IMR-90 (cell line): ENCODE measurements at regions not wholly inside any gene's neighbourhood (a gene's known extent, or its start where the extent isn't known, plus 50 kb on each side); places are given as distances from the start of the nearest gene placed in this dataset.

ENCODE experiments used
- ATAC-seq: fragments of 200-7000 bp; cut with Tn5 transposase; 2 replicates; pipeline ENCODE4 v1.9.1; 2020; ENCODE audit warnings: low read depth, mild to moderate bottlenecking, moderate library complexity
- BruUV-seq: library from RNA; stranded (reverse); fragments of 400-500 nt; replicated peaks from 2 replicates; lab custom pipeline; 2021; lab: Mats Ljungman, UMichigan
- CTCF ChIA-PET: fragments of 300-600 bp; formaldehyde crosslinking; extraction: SDS; loops from one replicate; lab custom pipeline; 2021; ENCODE audit warnings: antibody characterized with exemption; lab: Yijun Ruan, JAX
- POLR2A ChIA-PET: fragments of 300-600 bp; sonication (Branson Sonifier 250); formaldehyde crosslinking; loops from one replicate; lab custom pipeline; 2022; ENCODE audit warnings: antibody characterized with exemption; ENCODE audit not compliant: unreplicated experiment; lab: Charles Lee
- DNase-seq: peaks from one replicate; pipeline ENCODE4 v3.0.0; 2013
- H2AFZ ChIP-seq: replicated peaks from 2 replicates; pipeline ENCODE3; 2013; ENCODE audit warnings: low read length, mild to moderate bottlenecking; ENCODE audit not compliant: poor library complexity
- H2AK5ac ChIP-seq: 2 replicates; pipeline ENCODE4 v1.6.1; 2013; ENCODE audit warnings: low read depth, low read length, inconsistent platforms
- H2AK9ac ChIP-seq: replicated peaks from 2 replicates; pipeline ENCODE3; 2013; ENCODE audit warnings: mild to moderate bottlenecking, low read depth, low read length, moderate library complexity; ENCODE audit not compliant: poor library complexity
- H2BK120ac ChIP-seq: 2 replicates; pipeline ENCODE4 v1.6.1; 2013; ENCODE audit warnings: low read depth, low read length, inconsistent platforms
- H2BK15ac ChIP-seq: 3 replicates; pipeline ENCODE4 v1.6.1; 2013; ENCODE audit warnings: low read depth, low read length, inconsistent platforms
- H2BK20ac ChIP-seq: 2 replicates; pipeline ENCODE4 v1.6.1; 2013; ENCODE audit warnings: low read depth, mild to moderate bottlenecking, inconsistent platforms, low read length, moderate library complexity
- H2BK5ac ChIP-seq: 2 replicates; pipeline ENCODE4 v1.6.1; 2013; ENCODE audit warnings: mild to moderate bottlenecking, low read depth, low read length, inconsistent platforms; ENCODE audit not compliant: poor library complexity, severe bottlenecking
- H3K14ac ChIP-seq: replicated peaks from 2 replicates; pipeline ENCODE4 v1.6.1; 2013; ENCODE audit warnings: low read depth, low read length, inconsistent platforms
- H3K18ac ChIP-seq: 2 replicates; pipeline ENCODE4 v1.6.1; 2013; ENCODE audit warnings: low read depth, low read length, control low read depth
- H3K23ac ChIP-seq: 2 replicates; pipeline ENCODE4 v1.6.1; 2013; ENCODE audit warnings: low read depth, low read length, inconsistent platforms
- H3K27ac ChIP-seq: 2 replicates; pipeline ENCODE4 v1.5.1; 2013; ENCODE audit warnings: mild to moderate bottlenecking, control low read depth, low read length; ENCODE audit not compliant: insufficient read depth
- H3K27me3 ChIP-seq: 2 replicates; pipeline ENCODE4 v1.6.1; 2013; ENCODE audit warnings: low read length; ENCODE audit not compliant: control insufficient read depth, insufficient read depth
- H3K36me3 ChIP-seq: 2 replicates; pipeline ENCODE4 v1.6.1; 2013; ENCODE audit warnings: low read length, mixed read lengths; ENCODE audit not compliant: control insufficient read depth, insufficient read depth
- H3K4ac ChIP-seq: 2 replicates; pipeline ENCODE4 v1.6.1; 2013; ENCODE audit warnings: low read depth, low read length, inconsistent platforms
- H3K4me1 ChIP-seq: 2 replicates; pipeline ENCODE4 v1.6.1; 2013; ENCODE audit warnings: low read length, mixed read lengths; ENCODE audit not compliant: control insufficient read depth, insufficient read depth
- H3K4me2 ChIP-seq: 2 replicates; pipeline ENCODE4 v1.6.1; 2013; ENCODE audit warnings: low read depth, mild to moderate bottlenecking, control low read depth, low read length, moderate library complexity
- H3K4me3 ChIP-seq: 2 replicates; pipeline ENCODE4 v1.5.1; 2013; ENCODE audit warnings: low read depth, mild to moderate bottlenecking, control low read depth, low read length, moderate library complexity; ENCODE audit not compliant: insufficient read depth
- H3K56ac ChIP-seq: 2 replicates; pipeline ENCODE4 v1.6.1; 2013; ENCODE audit warnings: low read length, inconsistent platforms; ENCODE audit not compliant: insufficient read depth; ENCODE audit errors: extremely low read depth
- H3K79me1 ChIP-seq, 2 experiments: 2 replicates each; pipeline ENCODE4 v1.6.1; 2013; ENCODE audit warnings: low read length in 2 of 2, inconsistent platforms in 1 of 2, low read depth in 1 of 2
- H3K9ac ChIP-seq: 2 replicates; pipeline ENCODE4 v1.6.1; 2013; ENCODE audit warnings: low read depth, low read length, control low read depth
- H3K9me1 ChIP-seq: 2 replicates; pipeline ENCODE4 v1.6.1; 2013; ENCODE audit warnings: low read length, inconsistent platforms; ENCODE audit not compliant: insufficient read depth
- H3K9me3 ChIP-seq: 2 replicates; pipeline ENCODE4 v1.6.1; 2013; ENCODE audit warnings: low read length; ENCODE audit not compliant: control insufficient read depth, insufficient read depth
- H4K20me1 ChIP-seq: 2 replicates; pipeline ENCODE4 v1.6.1; 2013; ENCODE audit warnings: low read length, inconsistent platforms; ENCODE audit not compliant: insufficient read depth
- H4K5ac ChIP-seq: 2 replicates; pipeline ENCODE4 v1.6.1; 2013; ENCODE audit warnings: mild to moderate bottlenecking, low read depth, low read length, control low read depth
- H4K8ac ChIP-seq, 2 experiments: 2 replicates each; pipeline ENCODE4 v1.6.1; 2013; ENCODE audit warnings: low read depth in 2 of 2, low read length in 2 of 2, control low read depth in 1 of 2, inconsistent platforms in 1 of 2
- H4K91ac ChIP-seq: 2 replicates; pipeline ENCODE4 v1.6.1; 2013; ENCODE audit warnings: low read depth, low read length, inconsistent platforms; ENCODE audit not compliant: insufficient read depth
- BHLHE40 ChIP-seq: fragments of 150-350 bp; IDR thresholded peaks from 2 replicates; pipeline ENCODE4 v1.6.1; 2016; ENCODE audit warnings: mild to moderate bottlenecking, low read depth, low read length
- CHD1 ChIP-seq: IDR thresholded peaks from 2 replicates; pipeline ENCODE4 v1.6.1; 2012; ENCODE audit warnings: low read depth, low read length, improper control_type of control experiment
- FOS ChIP-seq: fragments of 150-350 bp; IDR thresholded peaks from 2 replicates; pipeline ENCODE4 v1.6.1; 2016; ENCODE audit warnings: low read depth, low read length
- MAFK ChIP-seq: IDR thresholded peaks from 2 replicates; pipeline ENCODE4 v1.6.1; 2012; ENCODE audit warnings: low read depth, low read length, improper control_type of control experiment
- MAZ ChIP-seq: IDR thresholded peaks from 2 replicates; pipeline ENCODE4 v1.6.1; 2012; ENCODE audit warnings: low read depth, mild to moderate bottlenecking, low read length, improper control_type of control experiment, moderate library complexity, borderline replicate concordance
- MXI1 ChIP-seq: IDR thresholded peaks from 2 replicates; pipeline ENCODE4 v1.6.1; 2012; ENCODE audit warnings: low read depth, mild to moderate bottlenecking, low read length, moderate library complexity, borderline replicate concordance
- RAD21 ChIP-seq: IDR thresholded peaks from 2 replicates; pipeline ENCODE4 v1.6.1; 2012; ENCODE audit warnings: low read length, improper control_type of control experiment
- RCOR1 ChIP-seq: IDR thresholded peaks from 2 replicates; pipeline ENCODE4 v1.6.1; 2012; ENCODE audit warnings: mild to moderate bottlenecking, low read length, improper control_type of control experiment; ENCODE audit not compliant: insufficient replicate concordance
- RFX5 ChIP-seq: IDR thresholded peaks from 2 replicates; pipeline ENCODE4 v1.8.0; 2012; ENCODE audit warnings: low read depth, mild to moderate bottlenecking, low read length, moderate library complexity
- SMC3 ChIP-seq: fragments of 150-350 bp; IDR thresholded peaks from 2 replicates; pipeline ENCODE4 v1.6.1; 2016; ENCODE audit warnings: low read depth, mild to moderate bottlenecking, antibody characterized with exemption, low read length, moderate library complexity
- USF2 ChIP-seq: fragments of 150-350 bp; IDR thresholded peaks from 2 replicates; pipeline ENCODE4 v1.6.1; 2017; ENCODE audit warnings: mild to moderate bottlenecking, antibody characterized with exemption, low read length, low read depth
- WGBS, 2 experiments: methylation state at CpG; one replicate each; pipeline versions ENCODE4 v1.1.5 to v1.1.7; 2013; ENCODE audit warnings: missing lambda C conversion rate in 2 of 2; ENCODE audit not compliant: insufficient read length in 1 of 2; ENCODE audit errors: extremely low coverage in 2 of 2; 5-methylcytosine and 5-hydroxymethylcytosine counted together
- dilution Hi-C: fragments of 300-500 bp; cut with HindIII; formaldehyde crosslinking; loops from one replicate; pipeline ENCODE4 v1.14.3; 2018; ENCODE audit warnings: low sequenced_read_pairs; ENCODE audit not compliant: unreplicated experiment
- in situ Hi-C: fragments of 300-500 bp; cut with MboI; formaldehyde crosslinking; loops from 3 replicates; pipeline ENCODE4 v1.14.3; 2019; ENCODE audit warnings: low sequenced_read_pairs, inconsistent platforms, mixed read lengths
- intact Hi-C: fragments of 100-400 bp; cut with micrococcal nuclease; formaldehyde crosslinking; loops from 2 replicates; pipeline ENCODE4 v1.10.0; 2022
- TF ChIP-seq, protein P1 (sequence below): fragments of 150-350 bp; IDR thresholded peaks from 2 replicates; pipeline ENCODE4 v1.6.1; 2016; ENCODE audit warnings: low read depth, mild to moderate bottlenecking, low read length, moderate library complexity, borderline replicate concordance
- TF ChIP-seq, protein P2 (sequence below): conservative IDR thresholded peaks from 2 replicates; pipeline ENCODE4 v1.5.1; 2012; ENCODE audit warnings: mild to moderate bottlenecking, low read depth, low read length, improper control_type of control experiment

GRCh38 chr19:8926341-8926740 is 83.9 kb downstream of the MUC16 start:
- Histone ChIP-seq H3K36me3 (no peaks in the 10 kb centered on the region), H4K5ac (no peak overlapping the region), H3K9me1 (no peaks in the 10 kb centered on the region), H3K4me2 (no peak overlapping the region), H4K20me1 (no peaks in the 10 kb centered on the region), H3K23ac (no peak overlapping the region), H3K4me3 (no peak overlapping the region), H3K56ac (no peak overlapping the region), H3K79me1 (no peaks in the 10 kb centered on the region), H3K27ac (no peak overlapping the region), H2BK20ac (no peak overlapping the region), H3K9me3 (peaks cover 27% of the 10 kb centered on the region), H2BK15ac (no peak overlapping the region), H2AK5ac (no peak overlapping the region), H4K8ac (no peak overlapping the region), H2AFZ (no peak overlapping the region), H3K27me3 (no peaks in the 10 kb centered on the region), H3K14ac (no peak overlapping the region), H3K4ac (no peak overlapping the region), H3K4me1 (no peaks in the 10 kb centered on the region), H3K9ac (no peak overlapping the region), H2AK9ac (no peak overlapping the region), H2BK120ac (no peak overlapping the region), H2BK5ac (no peak overlapping the region), H4K91ac (no peak overlapping the region), H3K18ac (no peak overlapping the region)
- no peak for ATAC-seq
- WGBS, 2 experiments: no CpG with 5 or more reads among the region's 6 CpGs
- intact Hi-C loops (no loop called here), in situ Hi-C loops (no loop called here), dilution Hi-C loops (no loop called here)
- DNase-seq: no peak
- BruUV-seq: no TSS peak
- CTCF ChIA-PET: no interaction called here
- TF ChIP-seq RCOR1: no peak
- TF ChIP-seq MAZ: no peak
- TF ChIP-seq RAD21: no peak
- no peak for TF ChIP-seq MXI1
- TF ChIP-seq, protein P1, sequence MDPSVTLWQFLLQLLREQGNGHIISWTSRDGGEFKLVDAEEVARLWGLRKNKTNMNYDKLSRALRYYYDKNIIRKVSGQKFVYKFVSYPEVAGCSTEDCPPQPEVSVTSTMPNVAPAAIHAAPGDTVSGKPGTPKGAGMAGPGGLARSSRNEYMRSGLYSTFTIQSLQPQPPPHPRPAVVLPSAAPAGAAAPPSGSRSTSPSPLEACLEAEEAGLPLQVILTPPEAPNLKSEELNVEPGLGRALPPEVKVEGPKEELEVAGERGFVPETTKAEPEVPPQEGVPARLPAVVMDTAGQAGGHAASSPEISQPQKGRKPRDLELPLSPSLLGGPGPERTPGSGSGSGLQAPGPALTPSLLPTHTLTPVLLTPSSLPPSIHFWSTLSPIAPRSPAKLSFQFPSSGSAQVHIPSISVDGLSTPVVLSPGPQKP: no peak
- TF ChIP-seq RFX5: no peak
- TF ChIP-seq SMC3: no peak
- no peak for TF ChIP-seq BHLHE40
- no peak for TF ChIP-seq USF2
- TF ChIP-seq, protein P2, sequence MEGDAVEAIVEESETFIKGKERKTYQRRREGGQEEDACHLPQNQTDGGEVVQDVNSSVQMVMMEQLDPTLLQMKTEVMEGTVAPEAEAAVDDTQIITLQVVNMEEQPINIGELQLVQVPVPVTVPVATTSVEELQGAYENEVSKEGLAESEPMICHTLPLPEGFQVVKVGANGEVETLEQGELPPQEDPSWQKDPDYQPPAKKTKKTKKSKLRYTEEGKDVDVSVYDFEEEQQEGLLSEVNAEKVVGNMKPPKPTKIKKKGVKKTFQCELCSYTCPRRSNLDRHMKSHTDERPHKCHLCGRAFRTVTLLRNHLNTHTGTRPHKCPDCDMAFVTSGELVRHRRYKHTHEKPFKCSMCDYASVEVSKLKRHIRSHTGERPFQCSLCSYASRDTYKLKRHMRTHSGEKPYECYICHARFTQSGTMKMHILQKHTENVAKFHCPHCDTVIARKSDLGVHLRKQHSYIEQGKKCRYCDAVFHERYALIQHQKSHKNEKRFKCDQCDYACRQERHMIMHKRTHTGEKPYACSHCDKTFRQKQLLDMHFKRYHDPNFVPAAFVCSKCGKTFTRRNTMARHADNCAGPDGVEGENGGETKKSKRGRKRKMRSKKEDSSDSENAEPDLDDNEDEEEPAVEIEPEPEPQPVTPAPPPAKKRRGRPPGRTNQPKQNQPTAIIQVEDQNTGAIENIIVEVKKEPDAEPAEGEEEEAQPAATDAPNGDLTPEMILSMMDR: no peak
- TF ChIP-seq FOS: no peak
- no peak for TF ChIP-seq CHD1
- no peak for TF ChIP-seq MAFK
- POLR2A ChIA-PET: no interaction called here
